ENCODE measurements at regions not wholly inside any gene's neighbourhood (a gene's known extent, or its start where the extent isn't known, plus 50 kb on each side); places are given as distances from the start of the nearest gene placed in this dataset.

GRCh38 chr12:66964629-66965028 lies 285.8 kb upstream of the GRIP1 start:
- TF ChIP-seq CTCF (conservative IDR thresholded peaks at IDR 0.05; ENCODE audit: low read length) (no peak), EZH2phosphoT487 (IDR thresholded peaks at IDR 0.05; ENCODE audit: borderline replicate concordance) (no peak)

Measured in Loucy (cell line).